HCT116 (cell line): ENCODE measurements at regions not wholly inside any gene's neighbourhood (a gene's known extent, or its start where the extent isn't known, plus 50 kb on each side); places are given as distances from the start of the nearest gene placed in this dataset.

Experiments
- ATAC-seq: fragments of 200-7000 bp; cut with Tn5 transposase; 2 replicates; pipeline ENCODE4 v1.9.1; 2020; ENCODE audit warnings: mild to moderate bottlenecking, moderate library complexity
- BruUV-seq: library from RNA; stranded (reverse); fragments of 400-500 nt; replicated peaks from 2 replicates; lab custom pipeline; 2021; lab: Mats Ljungman, UMichigan
- CTCF ChIA-PET: fragments of 300-600 bp; sonication (Branson Sonifier 250); formaldehyde crosslinking; loops from one replicate; lab custom pipeline; 2021; ENCODE audit warnings: antibody characterized with exemption; lab: Charles Lee
- POLR2A ChIA-PET: fragments of 300-600, 350-600 bp; sonication (Branson Sonifier 250); formaldehyde crosslinking; loops from one replicate; lab custom pipeline; 2021; ENCODE audit warnings: antibody characterized with exemption; lab: Charles Lee
- RAD21 ChIA-PET, 2 experiments: fragments of 300-600 bp; sonication (Branson Sonifier 250); formaldehyde crosslinking; loops; one replicate each; lab custom pipeline; 2023; ENCODE audit warnings: low total read pairs in 2 of 2; ENCODE audit not compliant: uncharacterized antibody in 2 of 2, unreplicated experiment in 2 of 2, low non-redundant PET in 1 of 2; lab: Charles Lee
- DNase-seq: peaks from one replicate; pipeline ENCODE4 v3.0.0-alpha.2; 2010; ENCODE audit warnings: low read depth, low spot score
- H2AFZ ChIP-seq: fragments of 200-600 bp; shearing (Covaris generic), sonication (generic); 2 replicates; pipeline ENCODE4 v1.6.1; 2017; ENCODE audit warnings: low read depth, mixed run types, mixed read lengths, antibody characterized with exemption, low read length; ENCODE audit not compliant: poor library complexity, severe bottlenecking
- H3K27ac ChIP-seq: 2 replicates; pipeline ENCODE4 v1.5.1; 2012; ENCODE audit warnings: low read depth, low read length
- H3K27me3 ChIP-seq: fragments of 200-600 bp; sonication (generic); 2 replicates; pipeline ENCODE4 v1.6.1; 2016; ENCODE audit warnings: mixed run types, low read length, mixed read lengths; ENCODE audit not compliant: insufficient read depth
- H3K36me3 ChIP-seq, 2 experiments: fragments of 200-500 bp in 1 of 2; fragments of 200-600 bp in 1 of 2; sonication (Bioruptor generic) in 1 of 2; sonication (generic) in 1 of 2; 2 replicates each; pipeline versions ENCODE4 v1.5.1 to v1.6.1; 2014 to 2016; ENCODE audit warnings: low read length in 2 of 2, inconsistent platforms in 1 of 2, mixed read lengths in 1 of 2, mixed run types in 1 of 2; ENCODE audit not compliant: insufficient read depth in 2 of 2, control insufficient read depth in 1 of 2
- H3K4me1 ChIP-seq, 2 experiments: fragments of 200-600 bp in 1 of 2; sonication (generic) in 1 of 2; 2 replicates each; pipeline versions ENCODE4 v1.5.1 to v1.6.1; 2012 to 2017; ENCODE audit warnings: low read length in 2 of 2, inconsistent platforms in 1 of 2, mild to moderate bottlenecking in 1 of 2, mixed read lengths in 1 of 2, mixed run types in 1 of 2, moderate library complexity in 1 of 2; ENCODE audit not compliant: insufficient read depth in 2 of 2, control insufficient read depth in 1 of 2
- H3K4me2 ChIP-seq: fragments of 200-600 bp; sonication (generic); 2 replicates; pipeline ENCODE4 v1.6.1; 2017; ENCODE audit warnings: mixed run types, low read length, mixed read lengths
- H3K4me3 ChIP-seq, 2 experiments: fragments of 200-600 bp in 1 of 2; sonication (generic) in 1 of 2; replicated peaks in 1 of 2; 2 replicates each; pipeline ENCODE4 v1.5.1; 2011 to 2016; ENCODE audit warnings: low read length in 2 of 2, control low read depth in 1 of 2, low read depth in 1 of 2, mild to moderate bottlenecking in 1 of 2, mixed read lengths in 1 of 2, mixed run types in 1 of 2
- H3K79me2 ChIP-seq: fragments of 200-600 bp; sonication (generic); 2 replicates; pipeline ENCODE4 v1.6.1; 2017; ENCODE audit warnings: mild to moderate bottlenecking, mixed run types, low read length, moderate library complexity, mixed read lengths; ENCODE audit not compliant: insufficient read depth
- H3K9ac ChIP-seq: fragments of 200-600 bp; sonication (generic); 2 replicates; pipeline ENCODE4 v1.6.1; 2016; ENCODE audit warnings: low read length, mixed read lengths
- H3K9me2 ChIP-seq: fragments of 200-600 bp; sonication (generic), shearing (Covaris generic); 2 replicates; pipeline ENCODE4 v1.6.1; 2017; ENCODE audit warnings: mixed run types, mild to moderate bottlenecking, moderate library complexity; ENCODE audit not compliant: insufficient read depth
- H3K9me3 ChIP-seq, 2 experiments: fragments of 200-500 bp in 1 of 2; fragments of 200-600 bp in 1 of 2; sonication (Bioruptor generic) in 1 of 2; sonication (generic) in 1 of 2; 2 replicates each; pipeline ENCODE4 v1.6.1; 2014 to 2017; ENCODE audit warnings: low read length in 2 of 2, mixed read lengths in 2 of 2, inconsistent platforms in 1 of 2, low read depth in 1 of 2, mild to moderate bottlenecking in 1 of 2, mixed run types in 1 of 2, moderate library complexity in 1 of 2; ENCODE audit not compliant: control insufficient read depth in 1 of 2, insufficient read depth in 1 of 2
- H4K20me1 ChIP-seq: fragments of 200-600 bp; sonication (generic), shearing (Covaris generic); 2 replicates; pipeline ENCODE4 v1.6.1; 2017; ENCODE audit warnings: mixed run types, mild to moderate bottlenecking, moderate library complexity; ENCODE audit not compliant: insufficient read depth
- FOSL1 ChIP-seq: IDR thresholded peaks from 2 replicates; pipeline ENCODE4 v1.6.1; 2012; ENCODE audit warnings: low read depth
- RAD21 ChIP-seq: IDR thresholded peaks from 2 replicates; pipeline ENCODE4 v1.6.1; 2012; ENCODE audit warnings: low read depth, mild to moderate bottlenecking
- SIN3A ChIP-seq: IDR thresholded peaks from 2 replicates; pipeline ENCODE4 v1.6.1; 2012; ENCODE audit warnings: low read depth
- SRF ChIP-seq: IDR thresholded peaks from 2 replicates; pipeline ENCODE4 v1.6.1; 2012; ENCODE audit warnings: low read depth
- YY1 ChIP-seq: IDR thresholded peaks from 2 replicates; pipeline ENCODE4 v1.6.1; 2011; ENCODE audit warnings: low read length, low read depth, moderate library complexity, mild to moderate bottlenecking; ENCODE audit not compliant: insufficient replicate concordance; ENCODE audit errors: extremely low read depth
- intact Hi-C: fragments of 100-400 bp; cut with micrococcal nuclease; formaldehyde crosslinking; loops from 2 replicates; pipeline ENCODE4 v1.10.0; 2022
- TF ChIP-seq, protein P1 (sequence below): IDR thresholded peaks from 2 replicates; pipeline ENCODE4 v1.6.1; 2012; ENCODE audit warnings: low read depth
- TF ChIP-seq, protein P2 (sequence below): IDR thresholded peaks from 2 replicates; pipeline ENCODE4 v1.6.1; 2011; ENCODE audit warnings: mild to moderate bottlenecking, low read length, moderate library complexity; ENCODE audit not compliant: insufficient replicate concordance; ENCODE audit errors: extremely low read depth

DNA sequence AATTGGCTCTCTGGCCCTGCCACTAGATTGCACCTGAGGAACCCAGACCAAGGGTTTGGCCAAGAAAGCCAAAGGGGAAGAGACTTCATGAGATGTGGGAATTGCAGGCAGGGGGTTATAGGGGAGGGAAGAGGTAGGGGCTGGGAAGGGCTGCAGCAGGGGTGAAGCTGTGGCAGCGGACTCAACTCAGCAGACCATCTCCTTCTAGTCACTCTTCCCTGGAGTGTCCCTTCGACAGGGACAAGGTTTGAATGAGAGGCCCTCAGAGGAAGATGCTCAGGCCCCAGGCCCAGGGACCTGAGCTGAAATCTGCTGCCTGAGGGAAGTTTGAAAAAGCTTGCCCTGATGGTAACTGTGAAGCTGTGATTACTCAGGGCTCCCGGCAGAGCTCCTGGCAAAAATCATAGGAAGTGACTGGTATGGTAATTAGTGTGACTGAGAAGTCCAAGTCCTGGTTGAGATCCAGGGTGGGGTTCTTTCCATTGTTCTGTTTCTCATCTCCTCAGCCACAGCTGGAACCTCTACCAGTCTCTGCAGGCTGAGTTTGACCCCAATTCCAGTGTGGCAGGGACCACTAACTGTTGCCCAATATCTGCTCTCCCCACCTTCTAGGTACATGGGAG is 300.9 kb downstream of the CYP26B1 start:
- Histone ChIP-seq H3K4me3 (no peak overlapping the region), H3K79me2 (no peaks in the 10 kb centered on the region), H4K20me1 (no peaks in the 10 kb centered on the region), H3K9ac (no peak overlapping the region), H3K36me3 (no peaks in the 10 kb centered on the region), H3K4me2 (no peak overlapping the region), H3K27ac (no peak overlapping the region), H2AFZ (no peak overlapping the region), H3K27me3 (no peaks in the 10 kb centered on the region), H3K9me3 (no peaks in the 10 kb centered on the region), H3K4me1 (peaks cover 2 to 14% of the 10 kb centered on the region in 2 experiments; a peak in 3 of 4 replicates), H3K9me2 (no peaks in the 10 kb centered on the region)
- no peak for DNase-seq
- BruUV-seq: no TSS peak
- ChIA-PET CTCF (no interaction called here), RAD21 (no interaction called here), POLR2A (no interaction called here)
- intact Hi-C loops: no loop called here
- TF ChIP-seq SIN3A (no peak), RAD21 (no peak), FOSL1 (no peak)
- no peak for ATAC-seq

DNA sequence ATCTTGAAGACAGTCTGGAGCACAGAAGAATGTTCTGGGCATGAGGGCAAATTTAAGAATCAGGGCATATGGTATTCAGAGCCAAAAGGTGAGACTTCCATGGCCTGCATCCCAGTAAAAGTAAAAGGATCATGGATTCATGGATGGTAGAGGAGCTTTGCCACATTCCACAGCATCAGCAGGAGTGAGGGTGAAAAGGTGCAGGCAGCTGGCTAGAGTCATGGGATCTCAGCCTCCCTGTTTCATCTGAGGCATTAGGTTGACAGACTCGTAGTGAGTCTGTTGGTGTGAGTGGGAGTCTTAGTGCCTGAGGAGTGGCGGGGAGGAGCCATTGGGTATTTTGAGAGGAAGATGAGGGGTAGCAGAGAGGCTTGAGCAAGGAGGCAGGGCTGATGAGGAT is 301.6 kb downstream of the CYP26B1 start:
- no peaks in the 10 kb centered on the region for H3K27me3 ChIP-seq
- ATAC-seq (no peak), DNase-seq (no peak)
- ChIA-PET POLR2A (no interaction called here), RAD21 (no interaction called here), CTCF (no interaction called here)
- no peaks in the 10 kb centered on the region for H3K79me2 ChIP-seq
- H3K4me1 ChIP-seq: peaks cover 2 to 14% of the 10 kb centered on the region in 2 experiments; a peak in 3 of 4 replicates
- BruUV-seq: no TSS peak
- H3K9me2 ChIP-seq: no peaks in the 10 kb centered on the region
- intact Hi-C loops: no loop called here
- H3K36me3 ChIP-seq: no peaks in the 10 kb centered on the region
- no peak overlapping the region for H3K9ac ChIP-seq
- no peaks in the 10 kb centered on the region for H4K20me1 ChIP-seq
- H3K27ac ChIP-seq: no peak overlapping the region
- H3K9me3 ChIP-seq: no peaks in the 10 kb centered on the region
- no peak overlapping the region for H3K4me3 ChIP-seq
- H3K4me2 ChIP-seq: no peak overlapping the region
- TF ChIP-seq SRF: no peak
- no peak for TF ChIP-seq YY1
- TF ChIP-seq, protein P1, sequence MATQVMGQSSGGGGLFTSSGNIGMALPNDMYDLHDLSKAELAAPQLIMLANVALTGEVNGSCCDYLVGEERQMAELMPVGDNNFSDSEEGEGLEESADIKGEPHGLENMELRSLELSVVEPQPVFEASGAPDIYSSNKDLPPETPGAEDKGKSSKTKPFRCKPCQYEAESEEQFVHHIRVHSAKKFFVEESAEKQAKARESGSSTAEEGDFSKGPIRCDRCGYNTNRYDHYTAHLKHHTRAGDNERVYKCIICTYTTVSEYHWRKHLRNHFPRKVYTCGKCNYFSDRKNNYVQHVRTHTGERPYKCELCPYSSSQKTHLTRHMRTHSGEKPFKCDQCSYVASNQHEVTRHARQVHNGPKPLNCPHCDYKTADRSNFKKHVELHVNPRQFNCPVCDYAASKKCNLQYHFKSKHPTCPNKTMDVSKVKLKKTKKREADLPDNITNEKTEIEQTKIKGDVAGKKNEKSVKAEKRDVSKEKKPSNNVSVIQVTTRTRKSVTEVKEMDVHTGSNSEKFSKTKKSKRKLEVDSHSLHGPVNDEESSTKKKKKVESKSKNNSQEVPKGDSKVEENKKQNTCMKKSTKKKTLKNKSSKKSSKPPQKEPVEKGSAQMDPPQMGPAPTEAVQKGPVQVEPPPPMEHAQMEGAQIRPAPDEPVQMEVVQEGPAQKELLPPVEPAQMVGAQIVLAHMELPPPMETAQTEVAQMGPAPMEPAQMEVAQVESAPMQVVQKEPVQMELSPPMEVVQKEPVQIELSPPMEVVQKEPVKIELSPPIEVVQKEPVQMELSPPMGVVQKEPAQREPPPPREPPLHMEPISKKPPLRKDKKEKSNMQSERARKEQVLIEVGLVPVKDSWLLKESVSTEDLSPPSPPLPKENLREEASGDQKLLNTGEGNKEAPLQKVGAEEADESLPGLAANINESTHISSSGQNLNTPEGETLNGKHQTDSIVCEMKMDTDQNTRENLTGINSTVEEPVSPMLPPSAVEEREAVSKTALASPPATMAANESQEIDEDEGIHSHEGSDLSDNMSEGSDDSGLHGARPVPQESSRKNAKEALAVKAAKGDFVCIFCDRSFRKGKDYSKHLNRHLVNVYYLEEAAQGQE: no peak
- TF ChIP-seq, protein P2, sequence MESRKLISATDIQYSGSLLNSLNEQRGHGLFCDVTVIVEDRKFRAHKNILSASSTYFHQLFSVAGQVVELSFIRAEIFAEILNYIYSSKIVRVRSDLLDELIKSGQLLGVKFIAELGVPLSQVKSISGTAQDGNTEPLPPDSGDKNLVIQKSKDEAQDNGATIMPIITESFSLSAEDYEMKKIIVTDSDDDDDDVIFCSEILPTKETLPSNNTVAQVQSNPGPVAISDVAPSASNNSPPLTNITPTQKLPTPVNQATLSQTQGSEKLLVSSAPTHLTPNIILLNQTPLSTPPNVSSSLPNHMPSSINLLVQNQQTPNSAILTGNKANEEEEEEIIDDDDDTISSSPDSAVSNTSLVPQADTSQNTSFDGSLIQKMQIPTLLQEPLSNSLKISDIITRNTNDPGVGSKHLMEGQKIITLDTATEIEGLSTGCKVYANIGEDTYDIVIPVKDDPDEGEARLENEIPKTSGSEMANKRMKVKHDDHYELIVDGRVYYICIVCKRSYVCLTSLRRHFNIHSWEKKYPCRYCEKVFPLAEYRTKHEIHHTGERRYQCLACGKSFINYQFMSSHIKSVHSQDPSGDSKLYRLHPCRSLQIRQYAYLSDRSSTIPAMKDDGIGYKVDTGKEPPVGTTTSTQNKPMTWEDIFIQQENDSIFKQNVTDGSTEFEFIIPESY: no peak
- H2AFZ ChIP-seq: no peak overlapping the region
